ENCODE measurements at regions not wholly inside any gene's neighbourhood (a gene's known extent, or its start where the extent isn't known, plus 50 kb on each side); places are given as distances from the start of the nearest gene placed in this dataset.

- ChIA-PET CTCF (interaction anchor here (0.6 kb wide), 1 partner anchor 244 kb away, joined by 5 read pairs; no protein-coding TSS in a partner anchor), POLR2A (no interaction called here)
- DNase-seq: no peak
- H3K27ac Mint-ChIP-seq: no peak overlapping the region
- no peaks in the 10 kb centered on the region for H3K4me1 Mint-ChIP-seq
- no peaks in the 10 kb centered on the region for H3K27me3 Mint-ChIP-seq
- H3K36me3 Mint-ChIP-seq (ENCODE audit: low read depth): no peaks in the 10 kb centered on the region
- no peak overlapping the region for H3K4me3 Mint-ChIP-seq
- H3K9me3 Mint-ChIP-seq: no peaks in the 10 kb centered on the region
Observed at GRCh38 chr6:113584767-113585166, 272.4 kb upstream of the MARCKS start.

GRCh38 chr6:113585246-113585645 is 271.9 kb upstream of the MARCKS start:
- Mint-ChIP-seq H3K4me3 (no peak overlapping the region), H3K36me3 (ENCODE audit: low read depth) (no peaks in the 10 kb centered on the region), H3K9me3 (no peaks in the 10 kb centered on the region), H3K4me1 (no peaks in the 10 kb centered on the region), H3K27ac (no peak overlapping the region), H3K27me3 (no peaks in the 10 kb centered on the region)
- ChIA-PET CTCF (no interaction called here), POLR2A (no interaction called here)
- no peak for DNase-seq

- Mint-ChIP-seq H3K27ac (no peak overlapping the region), H3K4me1 (no peaks in the 10 kb centered on the region), H3K9me3 (no peaks in the 10 kb centered on the region), H3K27me3 (no peaks in the 10 kb centered on the region), H3K4me3 (no peak overlapping the region), H3K36me3 (ENCODE audit: low read depth) (no peaks in the 10 kb centered on the region)
- CTCF ChIA-PET: no interaction called here
- DNase-seq: no peak
- POLR2A ChIA-PET: no interaction called here
Observed at GRCh38 chr6:113586413-113587077, 270.6 kb upstream of the MARCKS start.

GRCh38 chr6:113587078-113587699 is 270.0 kb upstream of the MARCKS start:
- no peaks in the 10 kb centered on the region for H3K9me3 Mint-ChIP-seq
- ChIA-PET POLR2A (no interaction called here), CTCF (no interaction called here)
- no peaks in the 10 kb centered on the region for H3K4me1 Mint-ChIP-seq
- H3K27me3 Mint-ChIP-seq: no peaks in the 10 kb centered on the region
- no peak overlapping the region for H3K27ac Mint-ChIP-seq
- no peaks in the 10 kb centered on the region for H3K36me3 Mint-ChIP-seq (ENCODE audit: low read depth)
- no peak overlapping the region for H3K4me3 Mint-ChIP-seq
- no peak for DNase-seq

- no peaks in the 10 kb centered on the region for H3K27me3 Mint-ChIP-seq
- H3K4me1 Mint-ChIP-seq: no peaks in the 10 kb centered on the region
- ChIA-PET CTCF (no interaction called here), POLR2A (no interaction called here)
- no peaks in the 10 kb centered on the region for H3K36me3 Mint-ChIP-seq (ENCODE audit: low read depth)
- DNase-seq: no peak
- no peak overlapping the region for H3K27ac Mint-ChIP-seq
- H3K9me3 Mint-ChIP-seq: no peaks in the 10 kb centered on the region
- no peak overlapping the region for H3K4me3 Mint-ChIP-seq
Observed at GRCh38 chr6:113588646-113589045, 268.5 kb upstream of the MARCKS start.

- Mint-ChIP-seq H3K4me3 (no peak overlapping the region), H3K27ac (no peak overlapping the region), H3K4me1 (no peaks in the 10 kb centered on the region), H3K9me3 (peaks cover 3% of the 10 kb centered on the region), H3K36me3 (ENCODE audit: low read depth) (no peaks in the 10 kb centered on the region), H3K27me3 (no peaks in the 10 kb centered on the region)
- no peak for DNase-seq
- ChIA-PET CTCF (no interaction called here), POLR2A (no interaction called here)
Observed at GRCh38 chr6:113591896-113592827, 265.0 kb upstream of the MARCKS start.

- POLR2A ChIA-PET: no interaction called here
- H3K36me3 Mint-ChIP-seq (ENCODE audit: low read depth): no peaks in the 10 kb centered on the region
- H3K4me3 Mint-ChIP-seq: no peak overlapping the region
- no peak for DNase-seq
- H3K27ac Mint-ChIP-seq: no peak overlapping the region
- peaks cover 3% of the 10 kb centered on the region for H3K9me3 Mint-ChIP-seq
- CTCF ChIA-PET: no interaction called here
- no peaks in the 10 kb centered on the region for H3K4me1 Mint-ChIP-seq
- no peaks in the 10 kb centered on the region for H3K27me3 Mint-ChIP-seq
Observed at GRCh38 chr6:113594726-113595125, 262.4 kb upstream of the MARCKS start.

- H3K9me3 Mint-ChIP-seq: peaks cover 3% of the 10 kb centered on the region
- ChIA-PET CTCF (no interaction called here), POLR2A (no interaction called here)
- H3K4me3 Mint-ChIP-seq: no peak overlapping the region
- DNase-seq: no peak
- H3K36me3 Mint-ChIP-seq (ENCODE audit: low read depth): no peaks in the 10 kb centered on the region
- no peaks in the 10 kb centered on the region for H3K27me3 Mint-ChIP-seq
- no peaks in the 10 kb centered on the region for H3K4me1 Mint-ChIP-seq
- H3K27ac Mint-ChIP-seq: no peak overlapping the region
Observed at GRCh38 chr6:113595911-113596376, 261.2 kb upstream of the MARCKS start.

GRCh38 chr6:113596387-113597230 is 260.5 kb upstream of the MARCKS start:
- H3K36me3 Mint-ChIP-seq (ENCODE audit: low read depth): no peaks in the 10 kb centered on the region
- POLR2A ChIA-PET: no interaction called here
- H3K27ac Mint-ChIP-seq: no peak overlapping the region

GRCh38 chr6:113597231-113597583 is 259.9 kb upstream of the MARCKS start:
- peaks cover 3% of the 10 kb centered on the region for H3K9me3 Mint-ChIP-seq
- ChIA-PET POLR2A (no interaction called here), CTCF (no interaction called here)
- H3K4me3 Mint-ChIP-seq: no peak overlapping the region
- no peaks in the 10 kb centered on the region for H3K4me1 Mint-ChIP-seq
- H3K27me3 Mint-ChIP-seq: no peaks in the 10 kb centered on the region
- no peak for DNase-seq
- H3K27ac Mint-ChIP-seq: no peak overlapping the region
- H3K36me3 Mint-ChIP-seq (ENCODE audit: low read depth): no peaks in the 10 kb centered on the region

More at GRCh38 chr6:113596387-113597230, 260.5 kb upstream of the MARCKS start:
- no peaks in the 10 kb centered on the region for H3K27me3 Mint-ChIP-seq
- CTCF ChIA-PET: no interaction called here
- no peak overlapping the region for H3K4me3 Mint-ChIP-seq
- peaks cover 3% of the 10 kb centered on the region for H3K9me3 Mint-ChIP-seq
- no peaks in the 10 kb centered on the region for H3K4me1 Mint-ChIP-seq
- DNase-seq: no peak

- Mint-ChIP-seq H3K27me3 (no peaks in the 10 kb centered on the region), H3K9me3 (peaks cover 3% of the 10 kb centered on the region), H3K4me1 (no peaks in the 10 kb centered on the region), H3K4me3 (no peak overlapping the region), H3K27ac (no peak overlapping the region), H3K36me3 (ENCODE audit: low read depth) (no peaks in the 10 kb centered on the region)
- DNase-seq: no peak
- POLR2A ChIA-PET: no interaction called here
- CTCF ChIA-PET: no interaction called here
Observed at GRCh38 chr6:113598786-113599185, 258.4 kb upstream of the MARCKS start.

- ChIA-PET POLR2A (no interaction called here), CTCF (no interaction called here)
- H3K4me3 Mint-ChIP-seq: no peak overlapping the region
- no peaks in the 10 kb centered on the region for H3K27me3 Mint-ChIP-seq
- DNase-seq: no peak
- H3K27ac Mint-ChIP-seq: no peak overlapping the region
- no peaks in the 10 kb centered on the region for H3K36me3 Mint-ChIP-seq (ENCODE audit: low read depth)
- peaks cover 3% of the 10 kb centered on the region for H3K9me3 Mint-ChIP-seq
- H3K4me1 Mint-ChIP-seq: no peaks in the 10 kb centered on the region
Observed at GRCh38 chr6:113599444-113599843, 257.7 kb upstream of the MARCKS start.

Data from activated CD4-positive, alpha-beta memory T cell treated with anti-CD3 and anti-CD28 coated beads, Interleukin-2, amount 10 ng/mL, durations not matched to agents 7 days and 5 days (primary cell).